Neural cell (in vitro differentiated cells): ENCODE measurements at regions not wholly inside any gene's neighbourhood (a gene's known extent, or its start where the extent isn't known, plus 50 kb on each side); places are given as distances from the start of the nearest gene placed in this dataset.

ENCODE experiments used
- H2AFZ ChIP-seq: fragments of 200-600, 300-800 bp; sonication (generic), shearing (Covaris generic); 2 replicates; pipeline ENCODE4 v1.6.0; 2014; ENCODE audit warnings: low read depth, mild to moderate bottlenecking, antibody characterized with exemption, low read length, moderate library complexity
- H3F3A ChIP-seq: fragments of 200-600 bp; shearing (Covaris generic); 2 replicates; pipeline ENCODE4 v1.6.1; 2016; ENCODE audit warnings: mild to moderate bottlenecking, moderate library complexity, mixed read lengths, antibody characterized with exemption, low read length; ENCODE audit not compliant: insufficient read depth, poor library complexity, severe bottlenecking
- H3K27ac ChIP-seq: fragments of 200-600, 300-800 bp; sonication (generic), shearing (Covaris generic); 2 replicates; pipeline ENCODE4 v1.5.1; 2014; ENCODE audit warnings: mild to moderate bottlenecking, low read length, moderate library complexity
- H3K27me3 ChIP-seq: fragments of 300-800, 200-600 bp; sonication (generic), shearing (Covaris generic); 2 replicates; pipeline ENCODE4 v1.6.0; 2014; ENCODE audit warnings: mild to moderate bottlenecking, low read depth, low read length, moderate library complexity; ENCODE audit not compliant: insufficient read depth
- H3K36me3 ChIP-seq: fragments of 300-800, 200-600 bp; sonication (generic), shearing (Covaris generic); 2 replicates; pipeline ENCODE4 v1.5.1; 2014; ENCODE audit warnings: mild to moderate bottlenecking, antibody characterized with exemption, low read length, moderate library complexity; ENCODE audit not compliant: insufficient read depth
- H3K4me2 ChIP-seq: fragments of 300-800, 200-600 bp; sonication (generic), shearing (Covaris generic); 2 replicates; pipeline ENCODE4 v1.6.0; 2014; ENCODE audit warnings: mild to moderate bottlenecking, low read length
- H3K4me3 ChIP-seq: fragments of 300-800, 200-600 bp; sonication (generic), shearing (Covaris generic); 2 replicates; pipeline ENCODE4 v1.5.1; 2014; ENCODE audit warnings: mild to moderate bottlenecking, low read length, moderate library complexity
- H3K79me2 ChIP-seq: fragments of 200-600 bp; shearing (Covaris generic); replicated peaks from 2 replicates; pipeline ENCODE4 v1.6.0; 2014; ENCODE audit warnings: mild to moderate bottlenecking, low read length, moderate library complexity; ENCODE audit not compliant: insufficient read depth
- H3K9ac ChIP-seq: fragments of 300-800, 200-600 bp; sonication (generic), shearing (Covaris generic); 2 replicates; pipeline ENCODE4 v1.6.1; 2016; ENCODE audit warnings: mild to moderate bottlenecking, low read length, mixed read lengths
- H3K9me2 ChIP-seq: fragments of 200-600 bp; shearing (Covaris generic); 2 replicates; pipeline ENCODE4 v1.6.1; 2016; ENCODE audit warnings: mild to moderate bottlenecking, low read length, mixed read lengths; ENCODE audit not compliant: insufficient read depth
- H3K9me3 ChIP-seq: fragments of 200-600, 300-800 bp; sonication (generic), shearing (Covaris generic); 2 replicates; pipeline ENCODE4 v1.6.1; 2016; ENCODE audit warnings: mild to moderate bottlenecking, mixed run types, low read length, moderate library complexity, mixed read lengths
- H4K20me1 ChIP-seq: fragments of 200-600 bp; shearing (Covaris generic); 2 replicates; pipeline ENCODE4 v1.6.1; 2016; ENCODE audit warnings: mild to moderate bottlenecking, mixed run types; ENCODE audit not compliant: insufficient read depth
- CTCF ChIP-seq: fragments of 450-650 bp; IDR thresholded peaks from 2 replicates; pipeline ENCODE4 v1.5.1; 2014; ENCODE audit warnings: antibody characterized with exemption, mild to moderate bottlenecking, moderate library complexity; ENCODE audit not compliant: poor library complexity, severe bottlenecking
- EP300 ChIP-seq: fragments of 450-650 bp; conservative IDR thresholded peaks from 2 replicates; pipeline ENCODE4 v1.6.1; 2014; ENCODE audit warnings: antibody characterized with exemption, mild to moderate bottlenecking, moderate library complexity; ENCODE audit not compliant: poor library complexity, severe bottlenecking
- EZH2 ChIP-seq: fragments of 200-600, 300-800 bp; shearing (Covaris generic), sonication (generic); IDR thresholded peaks from 2 replicates; pipeline ENCODE4 v1.6.1; 2014; ENCODE audit warnings: antibody characterized with exemption, low read length, borderline replicate concordance, mild to moderate bottlenecking; ENCODE audit not compliant: insufficient read depth, poor library complexity, severe bottlenecking
- MXI1 ChIP-seq: fragments of 450-650 bp; conservative IDR thresholded peaks from 2 replicates; pipeline ENCODE4 v1.6.1; 2014; ENCODE audit warnings: antibody characterized with exemption, mild to moderate bottlenecking; ENCODE audit not compliant: poor library complexity, severe bottlenecking
- POLR2AphosphoS5 ChIP-seq: IDR thresholded peaks from 2 replicates; pipeline ENCODE4 v1.6.1; 2012
- RAD21 ChIP-seq: fragments of 450-650 bp; conservative IDR thresholded peaks from 2 replicates; pipeline ENCODE4 v1.6.1; 2014; ENCODE audit warnings: antibody characterized with exemption, mild to moderate bottlenecking, moderate library complexity
- SMC3 ChIP-seq: fragments of 450-650 bp; conservative IDR thresholded peaks from 2 replicates; pipeline ENCODE4 v1.6.1; 2014; ENCODE audit warnings: antibody characterized with exemption, mild to moderate bottlenecking, moderate library complexity; ENCODE audit not compliant: poor library complexity
- TAF1 ChIP-seq: IDR thresholded peaks from 2 replicates; pipeline ENCODE4 v1.6.1; 2012; ENCODE audit warnings: low read depth
- TF ChIP-seq, protein P1 (sequence below): IDR thresholded peaks from 2 replicates; pipeline ENCODE4 v1.6.1; 2012; ENCODE audit warnings: borderline replicate concordance

DNA sequence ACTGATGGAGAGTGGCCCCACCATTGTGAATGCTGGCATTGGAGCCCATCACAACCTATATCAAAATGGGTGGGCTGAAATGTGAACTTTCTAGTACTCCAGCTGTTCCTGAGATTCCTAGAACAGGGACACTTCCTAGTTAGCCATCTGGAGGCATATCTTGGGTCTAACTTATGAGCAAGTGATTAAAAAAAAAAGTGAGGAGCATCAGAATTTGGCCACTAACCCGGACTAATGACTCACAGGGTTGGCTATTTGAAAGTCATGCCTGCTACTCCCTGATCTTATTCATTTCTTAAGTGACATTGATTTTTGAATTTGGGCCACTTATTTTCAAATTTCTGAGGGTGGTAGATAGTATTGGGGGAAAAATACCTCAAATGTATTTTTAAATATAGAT, 216.6 kb downstream of the HRH4 start:
- H2AFZ ChIP-seq, result no peak overlapping the region
- TF ChIP-seq EP300 (no peak), EZH2 (no peak), TAF1 (no peak), MXI1 (no peak), SMC3 (no peak), CTCF (no peak), POLR2AphosphoS5 (no peak), RAD21 (no peak)
- TF ChIP-seq, protein P1, sequence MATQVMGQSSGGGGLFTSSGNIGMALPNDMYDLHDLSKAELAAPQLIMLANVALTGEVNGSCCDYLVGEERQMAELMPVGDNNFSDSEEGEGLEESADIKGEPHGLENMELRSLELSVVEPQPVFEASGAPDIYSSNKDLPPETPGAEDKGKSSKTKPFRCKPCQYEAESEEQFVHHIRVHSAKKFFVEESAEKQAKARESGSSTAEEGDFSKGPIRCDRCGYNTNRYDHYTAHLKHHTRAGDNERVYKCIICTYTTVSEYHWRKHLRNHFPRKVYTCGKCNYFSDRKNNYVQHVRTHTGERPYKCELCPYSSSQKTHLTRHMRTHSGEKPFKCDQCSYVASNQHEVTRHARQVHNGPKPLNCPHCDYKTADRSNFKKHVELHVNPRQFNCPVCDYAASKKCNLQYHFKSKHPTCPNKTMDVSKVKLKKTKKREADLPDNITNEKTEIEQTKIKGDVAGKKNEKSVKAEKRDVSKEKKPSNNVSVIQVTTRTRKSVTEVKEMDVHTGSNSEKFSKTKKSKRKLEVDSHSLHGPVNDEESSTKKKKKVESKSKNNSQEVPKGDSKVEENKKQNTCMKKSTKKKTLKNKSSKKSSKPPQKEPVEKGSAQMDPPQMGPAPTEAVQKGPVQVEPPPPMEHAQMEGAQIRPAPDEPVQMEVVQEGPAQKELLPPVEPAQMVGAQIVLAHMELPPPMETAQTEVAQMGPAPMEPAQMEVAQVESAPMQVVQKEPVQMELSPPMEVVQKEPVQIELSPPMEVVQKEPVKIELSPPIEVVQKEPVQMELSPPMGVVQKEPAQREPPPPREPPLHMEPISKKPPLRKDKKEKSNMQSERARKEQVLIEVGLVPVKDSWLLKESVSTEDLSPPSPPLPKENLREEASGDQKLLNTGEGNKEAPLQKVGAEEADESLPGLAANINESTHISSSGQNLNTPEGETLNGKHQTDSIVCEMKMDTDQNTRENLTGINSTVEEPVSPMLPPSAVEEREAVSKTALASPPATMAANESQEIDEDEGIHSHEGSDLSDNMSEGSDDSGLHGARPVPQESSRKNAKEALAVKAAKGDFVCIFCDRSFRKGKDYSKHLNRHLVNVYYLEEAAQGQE, result no peak
- H3K9me2 ChIP-seq, result no peaks in the 10 kb centered on the region
- H3K9ac ChIP-seq, result no peak overlapping the region
- H3K79me2 ChIP-seq, result no peaks in the 10 kb centered on the region
- no peak overlapping the region for H3K4me3 ChIP-seq
- no peaks in the 10 kb centered on the region for H3K9me3 ChIP-seq
- no peaks in the 10 kb centered on the region for H3K36me3 ChIP-seq
- H3F3A ChIP-seq, result no peaks in the 10 kb centered on the region
- no peak overlapping the region for H3K27ac ChIP-seq
- H3K4me2 ChIP-seq, result no peak overlapping the region
- no peaks in the 10 kb centered on the region for H3K27me3 ChIP-seq
- no peaks in the 10 kb centered on the region for H4K20me1 ChIP-seq

GRCh38 chr18:24678107-24678506, 217.7 kb downstream of the HRH4 start:
- Histone ChIP-seq H3K79me2 (no peaks in the 10 kb centered on the region), H3K27me3 (no peaks in the 10 kb centered on the region), H3K27ac (no peak overlapping the region), H3K4me2 (no peak overlapping the region), H3K9ac (no peak overlapping the region), H2AFZ (no peak overlapping the region), H3F3A (no peaks in the 10 kb centered on the region), H3K36me3 (no peaks in the 10 kb centered on the region), H4K20me1 (no peaks in the 10 kb centered on the region), H3K9me3 (no peaks in the 10 kb centered on the region), H3K4me3 (no peak overlapping the region), H3K9me2 (no peaks in the 10 kb centered on the region)
- TF ChIP-seq EP300, result no peak
- no peak for TF ChIP-seq POLR2AphosphoS5
- no peak for TF ChIP-seq EZH2
- no peak for TF ChIP-seq TAF1
- TF ChIP-seq MXI1, result no peak
- no peak for TF ChIP-seq RAD21
- no peak for TF ChIP-seq CTCF
- TF ChIP-seq, protein P1, result no peak
- TF ChIP-seq SMC3, result no peak
